Panc1 (cell line): ENCODE measurements at regions not wholly inside any gene's neighbourhood (a gene's known extent, or its start where the extent isn't known, plus 50 kb on each side); places are given as distances from the start of the nearest gene placed in this dataset.

Experiments
- ATAC-seq: fragments of 200-7000 bp; cut with Tn5 transposase; 2 replicates; pipeline ENCODE4 v1.9.1; 2020; ENCODE audit warnings: mild to moderate bottlenecking, moderate library complexity
- BruUV-seq: library from RNA; stranded (reverse); fragments of 400-500 nt; replicated peaks from 2 replicates; lab custom pipeline; 2021; lab: Mats Ljungman, UMichigan
- CTCF ChIA-PET: fragments of 300-600 bp; sonication (Branson Sonifier 250); formaldehyde crosslinking; loops from one replicate; lab custom pipeline; 2022; ENCODE audit warnings: antibody characterized with exemption; lab: Charles Lee
- POLR2A ChIA-PET: fragments of 300-600 bp; sonication (Branson Sonifier 250); formaldehyde crosslinking; loops from one replicate; lab custom pipeline; 2022; ENCODE audit warnings: antibody characterized with exemption; lab: Charles Lee
- DNase-seq: peaks from one replicate; pipeline ENCODE4 v3.0.0-alpha.2; 2010; ENCODE audit warnings: low read depth, low spot score
- H3K27ac ChIP-seq: 2 replicates; pipeline ENCODE4 v1.5.1; 2011; ENCODE audit warnings: mild to moderate bottlenecking, low read length, inconsistent platforms
- H3K27me3 ChIP-seq: fragments of 200-500 bp; sonication (Bioruptor generic); 2 replicates; pipeline ENCODE4 v1.6.0; 2014; ENCODE audit warnings: low read length, inconsistent platforms; ENCODE audit not compliant: control insufficient read depth, insufficient read depth
- H3K36me3 ChIP-seq: fragments of 200-500 bp; sonication (Bioruptor generic); 2 replicates; pipeline ENCODE4 v1.5.1; 2014; ENCODE audit warnings: inconsistent platforms, mild to moderate bottlenecking, low read length, moderate library complexity; ENCODE audit not compliant: control insufficient read depth, insufficient read depth
- H3K4me1 ChIP-seq: 2 replicates; pipeline ENCODE4 v1.5.1; 2011; ENCODE audit warnings: inconsistent platforms, mild to moderate bottlenecking, low read length, moderate library complexity; ENCODE audit not compliant: control insufficient read depth, insufficient read depth
- H3K4me3 ChIP-seq, 2 experiments: 2 replicates each; pipeline ENCODE4 v1.5.1; 2011 to 2012; ENCODE audit warnings: low read depth in 2 of 2, low read length in 2 of 2, mild to moderate bottlenecking in 2 of 2, inconsistent platforms in 1 of 2, moderate library complexity in 1 of 2
- H3K9me3 ChIP-seq: fragments of 200-500 bp; sonication (Bioruptor generic); 2 replicates; pipeline ENCODE4 v1.5.1; 2014; ENCODE audit warnings: low read depth, mild to moderate bottlenecking, inconsistent platforms, low read length, moderate library complexity; ENCODE audit not compliant: control insufficient read depth, insufficient read depth
- CTCF ChIP-seq: fragments of 450-650 bp; IDR thresholded peaks from 2 replicates; pipeline ENCODE4 v1.5.1; 2017; ENCODE audit warnings: mild to moderate bottlenecking
- POLR2AphosphoS5 ChIP-seq: IDR thresholded peaks from 2 replicates; pipeline ENCODE4 v1.6.1; 2012; ENCODE audit warnings: mild to moderate bottlenecking, low read depth, low read length, moderate library complexity
- REST ChIP-seq, 2 experiments: IDR thresholded peaks; 2 replicates each; pipeline ENCODE4 v1.6.1; 2011 to 2012; ENCODE audit warnings: low read depth in 2 of 2, control low read depth in 1 of 2, low read length in 1 of 2, mild to moderate bottlenecking in 1 of 2, moderate library complexity in 1 of 2; ENCODE audit not compliant: insufficient read depth in 1 of 2
- SIN3A ChIP-seq: IDR thresholded peaks from 2 replicates; pipeline ENCODE4 v1.6.1; 2012; ENCODE audit warnings: low read depth, mild to moderate bottlenecking, low read length, moderate library complexity, borderline replicate concordance; ENCODE audit not compliant: insufficient read depth
- TCF7L2 ChIP-seq: IDR thresholded peaks from 2 replicates; pipeline ENCODE4 v1.6.1; 2011; ENCODE audit warnings: mild to moderate bottlenecking, low read depth, low read length, inconsistent platforms
- in situ Hi-C: cut with HindIII; loops from 2 replicates; pipeline ENCODE4 v1.10.0; 2016; ENCODE audit warnings: low sequenced_read_pairs, low pct_unique_long_range_greater_than_20kb
- intact Hi-C: fragments of 100-400 bp; cut with micrococcal nuclease; formaldehyde crosslinking; loops from one replicate; pipeline ENCODE4 v1.10.0; 2022; ENCODE audit not compliant: unreplicated experiment

GRCh38 chr2:164146441-164146840 lies 410.6 kb upstream of the FIGN start:
- no peaks in the 10 kb centered on the region for H3K27me3 ChIP-seq
- in situ Hi-C loops, result no loop called here
- no peak overlapping the region for H3K4me3 ChIP-seq
- no peak for TF ChIP-seq POLR2AphosphoS5
- no peak for TF ChIP-seq REST (IDR thresholded peaks at IDR 0.05; ENCODE audit: insufficient read depth in 1 of 2, low read depth in 2 of 2, low read length in 1 of 2)
- TF ChIP-seq TCF7L2, result no peak
- TF ChIP-seq CTCF, result no peak
- no peak for TF ChIP-seq SIN3A
- intact Hi-C loops, result no loop called here
- ATAC-seq (no peak), DNase-seq (no peak)
- BruUV-seq, result no TSS peak
- no peaks in the 10 kb centered on the region for H3K4me1 ChIP-seq
- ChIA-PET CTCF (no interaction called here), POLR2A (no interaction called here)
- H3K36me3 ChIP-seq, result no peaks in the 10 kb centered on the region
- no peaks in the 10 kb centered on the region for H3K9me3 ChIP-seq
- no peak overlapping the region for H3K27ac ChIP-seq

GRCh38 chr2:164145093-164145987 lies 409.5 kb upstream of the FIGN start:
- ChIA-PET POLR2A (no interaction called here), CTCF (no interaction called here)
- DNase-seq, result no peak
- Histone ChIP-seq H3K9me3 (no peaks in the 10 kb centered on the region), H3K36me3 (no peaks in the 10 kb centered on the region), H3K27ac (no peak overlapping the region), H3K4me1 (no peaks in the 10 kb centered on the region), H3K4me3 (no peak overlapping the region), H3K27me3 (no peaks in the 10 kb centered on the region)
- in situ Hi-C loops (no loop called here), intact Hi-C loops (no loop called here)
- no peak for ATAC-seq
- TF ChIP-seq CTCF (no peak), REST (IDR thresholded peaks at IDR 0.05; ENCODE audit: insufficient read depth in 1 of 2, low read depth in 2 of 2, low read length in 1 of 2) (no peak), POLR2AphosphoS5 (no peak)
- BruUV-seq, result no TSS peak
